ENCODE measurements at regions not wholly inside any gene's neighbourhood (a gene's known extent, or its start where the extent isn't known, plus 50 kb on each side); places are given as distances from the start of the nearest gene placed in this dataset.
"Not testable (repeated sequence)": the region's sequence is repeated elsewhere in the genome, so short reads cannot be mapped to it uniquely, and the experiment has no call there.

DNA sequence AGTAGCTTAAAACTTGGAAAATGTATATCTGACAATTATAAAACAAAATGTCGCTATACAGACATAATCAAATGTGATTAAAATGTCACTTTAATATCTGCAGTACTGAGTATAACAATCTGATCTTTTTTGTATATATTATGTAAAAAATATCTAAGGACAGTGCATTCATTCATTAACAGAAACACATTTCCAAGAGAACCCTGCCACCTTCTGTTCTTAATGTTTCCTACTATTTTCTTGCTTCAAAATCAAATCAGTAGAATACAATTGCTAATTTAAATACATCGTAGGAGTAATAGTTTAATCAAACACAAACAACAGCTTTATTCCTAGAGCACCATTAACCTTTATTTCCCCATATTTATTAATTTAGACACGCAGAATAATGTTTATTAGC is 142.6 kb upstream of the ST8SIA4 start:
- TF ChIP-seq CTCF (IDR thresholded peaks at IDR 0.05; ENCODE audit: borderline replicate concordance, extremely low read depth, low read length, poor library complexity, severe bottlenecking) (peak; percentile 46), EZH2 (IDR thresholded peaks at IDR 0.05; ENCODE audit: borderline replicate concordance, low read depth, low read length, severe bottlenecking) (no peak)
- Histone ChIP-seq H3K27me3 (ENCODE audit: insufficient read depth, low read length, poor library complexity) (no peaks in the 10 kb centered on the region), H3K4me3 (ENCODE audit: low read depth in 1 of 2, low read length in 2 of 2) (no peak overlapping the region), H3K9me3 (ENCODE audit: insufficient read depth, low read length, severe bottlenecking) (peaks cover 5% of the 10 kb centered on the region), H3K4me1 (ENCODE audit: insufficient read depth, low read length) (peaks cover 13% of the 10 kb centered on the region), H3K9ac (ENCODE audit: low read depth, low read length) (no peak overlapping the region), H3K79me2 (ENCODE audit: insufficient read depth, low read length) (no peaks in the 10 kb centered on the region), H3K36me3 (ENCODE audit: insufficient read depth, low read length) (no peaks in the 10 kb centered on the region), H2AFZ (ENCODE audit: low read depth, low read length) (no peak overlapping the region), H3K4me2 (ENCODE audit: insufficient read depth, low read length) (no peak overlapping the region), H3K27ac (ENCODE audit: low read length) (no peak overlapping the region), H4K20me1 (ENCODE audit: insufficient read depth, low read length) (no peaks in the 10 kb centered on the region)
- ATAC-seq (ENCODE audit: insufficient read depth, low read depth) (no peak), DNase-seq (no peak)

DNA sequence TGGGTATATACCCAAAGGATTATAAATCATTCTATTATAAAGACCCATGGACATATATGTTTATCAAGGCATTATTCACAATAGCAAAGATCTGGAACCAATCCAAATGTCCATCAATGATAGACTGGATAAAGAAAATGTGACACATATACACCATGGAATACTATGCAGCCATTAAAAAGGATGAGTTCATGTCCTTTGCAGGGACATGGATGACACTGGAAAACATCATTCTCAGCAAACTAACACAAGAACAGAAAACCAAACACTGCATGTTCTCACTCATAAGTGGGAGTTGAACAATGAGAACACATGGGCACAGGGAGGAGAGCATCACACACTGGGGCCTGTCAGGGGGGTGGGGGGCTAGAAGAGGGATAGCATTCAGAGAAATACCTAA is 136.9 kb upstream of the ST8SIA4 start:
- not testable (repeated sequence) for H3K9me3 ChIP-seq (ENCODE audit: insufficient read depth, low read length, severe bottlenecking); H3K4me1 ChIP-seq (ENCODE audit: insufficient read depth, low read length); DNase-seq; H3K4me2 ChIP-seq (ENCODE audit: insufficient read depth, low read length); H3K4me3 ChIP-seq (ENCODE audit: low read depth in 1 of 2, low read length in 2 of 2); H3K27ac ChIP-seq (ENCODE audit: low read length); H3K36me3 ChIP-seq (ENCODE audit: insufficient read depth, low read length); H4K20me1 ChIP-seq (ENCODE audit: insufficient read depth, low read length); ATAC-seq (ENCODE audit: insufficient read depth, low read depth); H2AFZ ChIP-seq (ENCODE audit: low read depth, low read length); H3K9ac ChIP-seq (ENCODE audit: low read depth, low read length); H3K79me2 ChIP-seq (ENCODE audit: insufficient read depth, low read length); H3K27me3 ChIP-seq (ENCODE audit: insufficient read depth, low read length, poor library complexity)

DNA sequence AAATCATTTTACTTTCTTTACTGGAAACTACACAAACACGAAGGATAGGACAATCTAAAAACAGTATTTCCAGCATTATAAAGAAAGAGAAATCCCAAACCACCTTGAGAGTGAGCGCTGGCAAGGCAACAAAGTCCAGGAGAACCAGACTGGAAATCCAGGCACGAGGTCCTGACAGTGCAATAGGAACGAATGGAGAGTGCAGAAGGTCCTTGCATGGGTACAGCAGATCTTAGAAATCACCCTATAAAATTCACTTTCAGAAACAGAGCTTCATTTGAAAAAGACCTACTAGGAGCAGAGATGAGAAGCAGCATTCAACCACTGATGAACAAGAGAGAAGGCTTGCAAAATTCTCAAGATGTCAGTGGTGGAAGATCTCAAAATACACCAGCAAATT is 133.7 kb upstream of the ST8SIA4 start:
- Histone ChIP-seq H3K9me3 (ENCODE audit: insufficient read depth, low read length, severe bottlenecking) (no peaks in the 10 kb centered on the region), H3K27ac (ENCODE audit: low read length) (no peak overlapping the region), H3K4me1 (ENCODE audit: insufficient read depth, low read length) (no peaks in the 10 kb centered on the region), H2AFZ (ENCODE audit: low read depth, low read length) (no peak overlapping the region), H3K79me2 (ENCODE audit: insufficient read depth, low read length) (no peaks in the 10 kb centered on the region), H3K27me3 (ENCODE audit: insufficient read depth, low read length, poor library complexity) (no peaks in the 10 kb centered on the region), H3K36me3 (ENCODE audit: insufficient read depth, low read length) (no peaks in the 10 kb centered on the region), H4K20me1 (ENCODE audit: insufficient read depth, low read length) (no peaks in the 10 kb centered on the region), H3K4me3 (ENCODE audit: low read depth in 1 of 2, low read length in 2 of 2) (no peak overlapping the region), H3K4me2 (ENCODE audit: insufficient read depth, low read length) (no peak overlapping the region), H3K9ac (ENCODE audit: low read depth, low read length) (no peak overlapping the region)
- no peak; the same call in 2 of the 3 replicates for ATAC-seq (ENCODE audit: insufficient read depth, low read depth)
- DNase-seq: no peak
- TF ChIP-seq EZH2 (IDR thresholded peaks at IDR 0.05; ENCODE audit: borderline replicate concordance, low read depth, low read length, severe bottlenecking) (no peak), CTCF (IDR thresholded peaks at IDR 0.05; ENCODE audit: borderline replicate concordance, extremely low read depth, low read length, poor library complexity, severe bottlenecking) (no peak)

GRCh38 chr5:101035425-101035824 is 132.3 kb upstream of the ST8SIA4 start:
- Histone ChIP-seq H3K79me2 (ENCODE audit: insufficient read depth, low read length) (no peaks in the 10 kb centered on the region), H3K9me3 (ENCODE audit: insufficient read depth, low read length, severe bottlenecking) (no peaks in the 10 kb centered on the region), H2AFZ (ENCODE audit: low read depth, low read length) (no peak overlapping the region), H3K4me2 (ENCODE audit: insufficient read depth, low read length) (no peak overlapping the region), H3K9ac (ENCODE audit: low read depth, low read length) (no peak overlapping the region), H3K4me3 (ENCODE audit: low read depth in 1 of 2, low read length in 2 of 2) (no peak overlapping the region), H4K20me1 (ENCODE audit: insufficient read depth, low read length) (no peaks in the 10 kb centered on the region), H3K27me3 (ENCODE audit: insufficient read depth, low read length, poor library complexity) (no peaks in the 10 kb centered on the region), H3K4me1 (ENCODE audit: insufficient read depth, low read length) (no peaks in the 10 kb centered on the region), H3K27ac (ENCODE audit: low read length) (no peak overlapping the region), H3K36me3 (ENCODE audit: insufficient read depth, low read length) (no peaks in the 10 kb centered on the region)
- DNase-seq: no peak
- TF ChIP-seq EZH2 (IDR thresholded peaks at IDR 0.05; ENCODE audit: borderline replicate concordance, low read depth, low read length, severe bottlenecking) (no peak), CTCF (IDR thresholded peaks at IDR 0.05; ENCODE audit: borderline replicate concordance, extremely low read depth, low read length, poor library complexity, severe bottlenecking) (no peak)
- ATAC-seq (ENCODE audit: insufficient read depth, low read depth): no peak

Data from DND-41 (cell line).